HCT116 (cell line): ENCODE measurements at regions not wholly inside any gene's neighbourhood (a gene's known extent, or its start where the extent isn't known, plus 50 kb on each side); places are given as distances from the start of the nearest gene placed in this dataset.

Experiments used
- ATAC-seq: fragments of 200-7000 bp; cut with Tn5 transposase; 2 replicates; pipeline ENCODE4 v1.9.1; 2020; ENCODE audit warnings: mild to moderate bottlenecking, moderate library complexity
- BruUV-seq: library from RNA; stranded (reverse); fragments of 400-500 nt; replicated peaks from 2 replicates; lab custom pipeline; 2021; lab: Mats Ljungman, UMichigan
- CTCF ChIA-PET: fragments of 300-600 bp; sonication (Branson Sonifier 250); formaldehyde crosslinking; loops from one replicate; lab custom pipeline; 2021; ENCODE audit warnings: antibody characterized with exemption; lab: Charles Lee
- POLR2A ChIA-PET: fragments of 300-600, 350-600 bp; sonication (Branson Sonifier 250); formaldehyde crosslinking; loops from one replicate; lab custom pipeline; 2021; ENCODE audit warnings: antibody characterized with exemption; lab: Charles Lee
- RAD21 ChIA-PET, 2 experiments: fragments of 300-600 bp; sonication (Branson Sonifier 250); formaldehyde crosslinking; loops; one replicate each; lab custom pipeline; 2023; ENCODE audit warnings: low total read pairs in 2 of 2; ENCODE audit not compliant: uncharacterized antibody in 2 of 2, unreplicated experiment in 2 of 2, low non-redundant PET in 1 of 2; lab: Charles Lee
- DNase-seq: peaks from one replicate; pipeline ENCODE4 v3.0.0-alpha.2; 2010; ENCODE audit warnings: low read depth, low spot score
- H2AFZ ChIP-seq: fragments of 200-600 bp; shearing (Covaris generic), sonication (generic); 2 replicates; pipeline ENCODE4 v1.6.1; 2017; ENCODE audit warnings: low read depth, mixed run types, mixed read lengths, antibody characterized with exemption, low read length; ENCODE audit not compliant: poor library complexity, severe bottlenecking
- H3K27ac ChIP-seq: 2 replicates; pipeline ENCODE4 v1.5.1; 2012; ENCODE audit warnings: low read depth, low read length
- H3K27me3 ChIP-seq: fragments of 200-600 bp; sonication (generic); 2 replicates; pipeline ENCODE4 v1.6.1; 2016; ENCODE audit warnings: mixed run types, low read length, mixed read lengths; ENCODE audit not compliant: insufficient read depth
- H3K36me3 ChIP-seq, 2 experiments: fragments of 200-500 bp in 1 of 2; fragments of 200-600 bp in 1 of 2; sonication (Bioruptor generic) in 1 of 2; sonication (generic) in 1 of 2; 2 replicates each; pipeline versions ENCODE4 v1.5.1 to v1.6.1; 2014 to 2016; ENCODE audit warnings: low read length in 2 of 2, inconsistent platforms in 1 of 2, mixed read lengths in 1 of 2, mixed run types in 1 of 2; ENCODE audit not compliant: insufficient read depth in 2 of 2, control insufficient read depth in 1 of 2
- H3K4me1 ChIP-seq, 2 experiments: fragments of 200-600 bp in 1 of 2; sonication (generic) in 1 of 2; 2 replicates each; pipeline versions ENCODE4 v1.5.1 to v1.6.1; 2012 to 2017; ENCODE audit warnings: low read length in 2 of 2, inconsistent platforms in 1 of 2, mild to moderate bottlenecking in 1 of 2, mixed read lengths in 1 of 2, mixed run types in 1 of 2, moderate library complexity in 1 of 2; ENCODE audit not compliant: insufficient read depth in 2 of 2, control insufficient read depth in 1 of 2
- H3K4me2 ChIP-seq: fragments of 200-600 bp; sonication (generic); 2 replicates; pipeline ENCODE4 v1.6.1; 2017; ENCODE audit warnings: mixed run types, low read length, mixed read lengths
- H3K4me3 ChIP-seq, 2 experiments: fragments of 200-600 bp in 1 of 2; sonication (generic) in 1 of 2; replicated peaks in 1 of 2; 2 replicates each; pipeline ENCODE4 v1.5.1; 2011 to 2016; ENCODE audit warnings: low read length in 2 of 2, control low read depth in 1 of 2, low read depth in 1 of 2, mild to moderate bottlenecking in 1 of 2, mixed read lengths in 1 of 2, mixed run types in 1 of 2
- H3K79me2 ChIP-seq: fragments of 200-600 bp; sonication (generic); 2 replicates; pipeline ENCODE4 v1.6.1; 2017; ENCODE audit warnings: mild to moderate bottlenecking, mixed run types, low read length, moderate library complexity, mixed read lengths; ENCODE audit not compliant: insufficient read depth
- H3K9ac ChIP-seq: fragments of 200-600 bp; sonication (generic); 2 replicates; pipeline ENCODE4 v1.6.1; 2016; ENCODE audit warnings: low read length, mixed read lengths
- H3K9me2 ChIP-seq: fragments of 200-600 bp; sonication (generic), shearing (Covaris generic); 2 replicates; pipeline ENCODE4 v1.6.1; 2017; ENCODE audit warnings: mixed run types, mild to moderate bottlenecking, moderate library complexity; ENCODE audit not compliant: insufficient read depth
- H3K9me3 ChIP-seq, 2 experiments: fragments of 200-500 bp in 1 of 2; fragments of 200-600 bp in 1 of 2; sonication (Bioruptor generic) in 1 of 2; sonication (generic) in 1 of 2; 2 replicates each; pipeline ENCODE4 v1.6.1; 2014 to 2017; ENCODE audit warnings: low read length in 2 of 2, mixed read lengths in 2 of 2, inconsistent platforms in 1 of 2, low read depth in 1 of 2, mild to moderate bottlenecking in 1 of 2, mixed run types in 1 of 2, moderate library complexity in 1 of 2; ENCODE audit not compliant: control insufficient read depth in 1 of 2, insufficient read depth in 1 of 2
- H4K20me1 ChIP-seq: fragments of 200-600 bp; sonication (generic), shearing (Covaris generic); 2 replicates; pipeline ENCODE4 v1.6.1; 2017; ENCODE audit warnings: mixed run types, mild to moderate bottlenecking, moderate library complexity; ENCODE audit not compliant: insufficient read depth
- EGR1 ChIP-seq: IDR thresholded peaks from 2 replicates; pipeline ENCODE4 v1.6.1; 2012; ENCODE audit warnings: low read depth
- EZH2phosphoT487 ChIP-seq: fragments of 200-600 bp; IDR thresholded peaks from 2 replicates; pipeline ENCODE4 v1.6.1; 2018; ENCODE audit warnings: antibody characterized with exemption, borderline replicate concordance
- POLR2A ChIP-seq: IDR thresholded peaks from 2 replicates; pipeline ENCODE4 v1.7.0; 2011; ENCODE audit warnings: borderline replicate concordance; ENCODE audit not compliant: insufficient read depth, insufficient read length; ENCODE audit errors: extremely low read depth
- POLR2AphosphoS5 ChIP-seq: IDR thresholded peaks from 2 replicates; pipeline ENCODE4 v1.6.1; 2011; ENCODE audit warnings: mild to moderate bottlenecking, low read depth, low read length, moderate library complexity
- SIN3A ChIP-seq: IDR thresholded peaks from 2 replicates; pipeline ENCODE4 v1.6.1; 2012; ENCODE audit warnings: low read depth
- SP1 ChIP-seq: IDR thresholded peaks from 2 replicates; pipeline ENCODE4 v1.6.1; 2012; ENCODE audit warnings: low read depth
- TCF7L2 ChIP-seq: IDR thresholded peaks from 2 replicates; pipeline ENCODE4 v1.7.0; 2011; ENCODE audit warnings: borderline replicate concordance, inconsistent platforms; ENCODE audit not compliant: insufficient read depth, insufficient read length; ENCODE audit errors: extremely low read depth
- YY1 ChIP-seq: IDR thresholded peaks from 2 replicates; pipeline ENCODE4 v1.6.1; 2011; ENCODE audit warnings: low read length, low read depth, moderate library complexity, mild to moderate bottlenecking; ENCODE audit not compliant: insufficient replicate concordance; ENCODE audit errors: extremely low read depth
- ZNF274 ChIP-seq: fragments of 200-500 bp; sonication (Bioruptor generic); IDR thresholded peaks from 2 replicates; pipeline ENCODE4 v1.6.1; 2014; ENCODE audit warnings: mild to moderate bottlenecking, low read depth, low read length, inconsistent platforms
- intact Hi-C: fragments of 100-400 bp; cut with micrococcal nuclease; formaldehyde crosslinking; loops from 2 replicates; pipeline ENCODE4 v1.10.0; 2022
- TF ChIP-seq, protein P1 (sequence below): IDR thresholded peaks from 2 replicates; pipeline ENCODE4 v1.6.1; 2012; ENCODE audit warnings: low read depth
- TF ChIP-seq, protein P2 (sequence below), 3 experiments: fragments of 200-600 bp in 1 of 3; sonication (generic) in 1 of 3; IDR thresholded peaks in 2 of 3; conservative IDR thresholded peaks in 1 of 3; 2 replicates each; pipeline ENCODE4 v1.5.1; 2012 to 2017; ENCODE audit warnings: low read depth in 2 of 3, low read length in 2 of 3, antibody characterized with exemption in 1 of 3, borderline replicate concordance in 1 of 3, control low read depth in 1 of 3, mild to moderate bottlenecking in 1 of 3, mixed read lengths in 1 of 3, mixed run types in 1 of 3, moderate library complexity in 1 of 3; ENCODE audit not compliant: insufficient read depth in 1 of 3

DNA sequence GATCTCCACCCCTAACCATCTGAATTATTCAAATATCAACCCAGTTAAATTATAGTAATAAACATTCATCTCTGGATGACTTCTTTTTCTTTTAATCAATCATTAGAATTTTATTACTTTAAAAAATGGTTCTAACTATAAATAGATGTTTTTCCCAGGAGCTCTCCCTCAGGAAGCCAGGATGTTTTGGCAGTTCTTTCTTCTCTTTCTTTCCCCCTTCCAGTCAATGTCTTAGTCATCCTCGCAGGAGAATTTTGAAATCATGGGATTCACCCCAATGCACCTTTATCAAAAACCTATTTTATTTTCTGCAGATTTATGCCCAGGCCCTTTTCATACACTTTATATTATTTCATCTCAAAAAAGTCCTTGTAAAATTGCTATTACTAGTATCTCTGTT, 711.6 kb downstream of the CDH11 start:
- ChIA-PET POLR2A (no interaction called here), CTCF (no interaction called here), RAD21 (no interaction called here)
- H3K27ac ChIP-seq: no peak overlapping the region
- no peak for ATAC-seq
- BruUV-seq: no TSS peak
- H3K4me3 ChIP-seq: no peak overlapping the region
- TF ChIP-seq POLR2AphosphoS5 (no peak), TCF7L2 (no peak), SP1 (no peak), EGR1 (no peak), ZNF274 (no peak), SIN3A (no peak), YY1 (no peak), EZH2phosphoT487 (no peak), POLR2A (no peak)
- TF ChIP-seq, protein P1, sequence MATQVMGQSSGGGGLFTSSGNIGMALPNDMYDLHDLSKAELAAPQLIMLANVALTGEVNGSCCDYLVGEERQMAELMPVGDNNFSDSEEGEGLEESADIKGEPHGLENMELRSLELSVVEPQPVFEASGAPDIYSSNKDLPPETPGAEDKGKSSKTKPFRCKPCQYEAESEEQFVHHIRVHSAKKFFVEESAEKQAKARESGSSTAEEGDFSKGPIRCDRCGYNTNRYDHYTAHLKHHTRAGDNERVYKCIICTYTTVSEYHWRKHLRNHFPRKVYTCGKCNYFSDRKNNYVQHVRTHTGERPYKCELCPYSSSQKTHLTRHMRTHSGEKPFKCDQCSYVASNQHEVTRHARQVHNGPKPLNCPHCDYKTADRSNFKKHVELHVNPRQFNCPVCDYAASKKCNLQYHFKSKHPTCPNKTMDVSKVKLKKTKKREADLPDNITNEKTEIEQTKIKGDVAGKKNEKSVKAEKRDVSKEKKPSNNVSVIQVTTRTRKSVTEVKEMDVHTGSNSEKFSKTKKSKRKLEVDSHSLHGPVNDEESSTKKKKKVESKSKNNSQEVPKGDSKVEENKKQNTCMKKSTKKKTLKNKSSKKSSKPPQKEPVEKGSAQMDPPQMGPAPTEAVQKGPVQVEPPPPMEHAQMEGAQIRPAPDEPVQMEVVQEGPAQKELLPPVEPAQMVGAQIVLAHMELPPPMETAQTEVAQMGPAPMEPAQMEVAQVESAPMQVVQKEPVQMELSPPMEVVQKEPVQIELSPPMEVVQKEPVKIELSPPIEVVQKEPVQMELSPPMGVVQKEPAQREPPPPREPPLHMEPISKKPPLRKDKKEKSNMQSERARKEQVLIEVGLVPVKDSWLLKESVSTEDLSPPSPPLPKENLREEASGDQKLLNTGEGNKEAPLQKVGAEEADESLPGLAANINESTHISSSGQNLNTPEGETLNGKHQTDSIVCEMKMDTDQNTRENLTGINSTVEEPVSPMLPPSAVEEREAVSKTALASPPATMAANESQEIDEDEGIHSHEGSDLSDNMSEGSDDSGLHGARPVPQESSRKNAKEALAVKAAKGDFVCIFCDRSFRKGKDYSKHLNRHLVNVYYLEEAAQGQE: no peak
- TF ChIP-seq, protein P2, sequence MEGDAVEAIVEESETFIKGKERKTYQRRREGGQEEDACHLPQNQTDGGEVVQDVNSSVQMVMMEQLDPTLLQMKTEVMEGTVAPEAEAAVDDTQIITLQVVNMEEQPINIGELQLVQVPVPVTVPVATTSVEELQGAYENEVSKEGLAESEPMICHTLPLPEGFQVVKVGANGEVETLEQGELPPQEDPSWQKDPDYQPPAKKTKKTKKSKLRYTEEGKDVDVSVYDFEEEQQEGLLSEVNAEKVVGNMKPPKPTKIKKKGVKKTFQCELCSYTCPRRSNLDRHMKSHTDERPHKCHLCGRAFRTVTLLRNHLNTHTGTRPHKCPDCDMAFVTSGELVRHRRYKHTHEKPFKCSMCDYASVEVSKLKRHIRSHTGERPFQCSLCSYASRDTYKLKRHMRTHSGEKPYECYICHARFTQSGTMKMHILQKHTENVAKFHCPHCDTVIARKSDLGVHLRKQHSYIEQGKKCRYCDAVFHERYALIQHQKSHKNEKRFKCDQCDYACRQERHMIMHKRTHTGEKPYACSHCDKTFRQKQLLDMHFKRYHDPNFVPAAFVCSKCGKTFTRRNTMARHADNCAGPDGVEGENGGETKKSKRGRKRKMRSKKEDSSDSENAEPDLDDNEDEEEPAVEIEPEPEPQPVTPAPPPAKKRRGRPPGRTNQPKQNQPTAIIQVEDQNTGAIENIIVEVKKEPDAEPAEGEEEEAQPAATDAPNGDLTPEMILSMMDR (IDR thresholded peaks at IDR 0.05 in 2 of 3, conservative IDR thresholded peaks at IDR 0.05 in 1 of 3; ENCODE audit: borderline replicate concordance in 1 of 3, insufficient read depth in 1 of 3, low read depth in 2 of 3, low read length in 2 of 3): no peak
- no peaks in the 10 kb centered on the region for H3K9me2 ChIP-seq
- no peaks in the 10 kb centered on the region for H3K4me1 ChIP-seq
- no peak overlapping the region for H3K4me2 ChIP-seq
- no peak for DNase-seq
- H3K9ac ChIP-seq: no peak overlapping the region
- no peaks in the 10 kb centered on the region for H3K27me3 ChIP-seq
- no peaks in the 10 kb centered on the region for H3K79me2 ChIP-seq
- no peaks in the 10 kb centered on the region for H3K36me3 ChIP-seq
- no peaks in the 10 kb centered on the region for H4K20me1 ChIP-seq
- peaks cover 6 to 31% of the 10 kb centered on the region in 2 experiments; a peak in 2 of 4 replicates for H3K9me3 ChIP-seq
- intact Hi-C loops: no loop called here
- no peak overlapping the region for H2AFZ ChIP-seq
